ENCODE measurements at regions not wholly inside any gene's neighbourhood (a gene's known extent, or its start where the extent isn't known, plus 50 kb on each side); places are given as distances from the start of the nearest gene placed in this dataset.

DNA sequence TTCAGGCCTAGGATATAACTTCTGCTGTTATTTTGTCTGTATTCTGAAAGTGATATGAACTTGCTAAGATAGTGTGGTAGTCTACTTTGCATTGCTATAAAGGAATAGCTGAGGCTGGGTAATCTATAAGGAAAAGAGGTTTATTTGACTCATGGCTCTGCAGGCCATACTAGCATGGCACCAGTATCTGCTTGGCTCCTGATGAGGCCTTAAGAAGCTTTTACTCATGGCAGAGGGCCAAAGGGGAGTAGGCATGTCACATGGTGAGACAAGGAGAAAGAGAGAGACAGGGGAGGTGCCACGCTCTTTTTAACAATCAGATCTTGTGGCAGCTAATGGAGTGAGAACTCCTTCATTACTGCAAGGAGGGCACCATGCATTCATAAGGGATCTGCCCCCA, 247.3 kb downstream of the GPAT3 start:
- TF ChIP-seq GATA2 (IDR thresholded peaks at IDR 0.05; ENCODE audit: low read depth, low read length) (no peak), GATA3 (IDR thresholded peaks at IDR 0.05; ENCODE audit: low read depth, low read length) (no peak)

Data from SH-SY5Y (cell line).